ENCODE measurements at regions not wholly inside any gene's neighbourhood (a gene's known extent, or its start where the extent isn't known, plus 50 kb on each side); places are given as distances from the start of the nearest gene placed in this dataset.

- TF ChIP-seq CTCF (IDR thresholded peaks at IDR 0.05): no peak
- no peak for TF ChIP-seq POLR2A (IDR thresholded peaks at IDR 0.05)
Measured at GRCh38 chr4:189404271-189404670, 536.4 kb upstream of the FRG1 start.

Measured in gastroesophageal sphincter (tissue), 3 donors.